Effector CD4-positive, alpha-beta T cell (primary cell): ENCODE measurements at regions not wholly inside any gene's neighbourhood (a gene's known extent, or its start where the extent isn't known, plus 50 kb on each side); places are given as distances from the start of the nearest gene placed in this dataset.
"Not testable (repeated sequence)": the region's sequence is repeated elsewhere in the genome, so short reads cannot be mapped to it uniquely, and the experiment has no call there.

Experiments
- DNase-seq: peaks from one replicate; pipeline ENCODE4 v3.0.0-alpha.2; 2020

DNA sequence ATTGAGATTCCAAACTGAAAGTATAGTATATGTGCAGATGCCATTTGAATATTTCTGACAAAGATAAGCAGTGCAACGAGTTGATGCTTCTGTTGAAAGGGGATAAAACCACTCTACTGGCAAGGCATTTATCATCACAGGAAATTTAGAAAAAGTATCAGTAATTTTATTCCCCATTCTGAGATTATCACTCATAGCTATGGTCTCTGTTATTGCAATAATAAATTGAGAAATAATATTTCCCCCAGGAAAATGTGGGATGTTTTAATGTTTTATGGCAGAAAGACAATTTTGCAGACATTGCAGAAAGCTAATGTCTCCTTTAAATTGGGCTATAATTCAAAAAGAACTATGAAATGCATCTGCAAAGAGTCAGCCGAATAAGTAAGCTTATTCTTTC, 1612.7 kb upstream of the ACO1 start:
- DNase-seq: no peak

- DNase-seq: no peak
Observed at GRCh38 chr9:30773427-30773826, 1611.0 kb upstream of the ACO1 start.

DNA sequence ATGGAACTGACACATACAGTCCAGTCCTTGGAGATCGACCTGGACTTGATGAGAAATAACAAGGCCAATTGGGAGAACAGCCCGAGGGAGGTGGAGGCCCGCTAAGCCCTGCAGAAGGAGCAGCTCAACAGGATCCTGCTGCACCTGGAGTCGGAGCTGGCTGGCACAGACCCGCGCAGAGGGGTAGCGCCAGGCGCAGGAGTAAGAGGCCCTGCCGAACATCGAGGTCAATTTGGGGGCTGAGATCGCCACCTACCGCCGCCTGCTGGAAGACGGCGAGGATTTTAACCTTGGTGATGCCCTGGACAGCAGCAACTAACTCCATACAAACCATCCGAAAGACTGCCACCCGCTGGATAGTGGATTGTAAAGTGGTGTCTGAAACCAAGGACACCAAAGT, 1610.1 kb upstream of the ACO1 start:
- no peak for DNase-seq

DNA sequence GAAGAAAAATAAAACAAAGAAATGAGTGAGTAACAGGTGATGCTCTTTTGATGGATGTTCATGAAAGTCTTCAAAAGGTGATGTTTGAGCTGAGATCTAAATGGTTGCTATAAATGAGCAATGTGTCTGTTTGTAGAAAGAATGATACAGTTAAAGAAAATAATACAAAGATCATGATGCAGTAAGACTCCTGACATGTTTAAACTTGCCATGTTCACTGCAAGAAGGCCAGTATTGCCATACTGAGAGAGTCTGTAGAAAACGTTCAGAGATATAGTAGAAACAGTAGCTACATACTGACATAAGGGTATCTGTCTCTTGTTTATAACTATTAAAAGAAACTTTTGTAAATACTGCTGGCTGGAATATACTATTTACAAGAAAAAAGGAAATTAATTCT, 1609.2 kb upstream of the ACO1 start:
- DNase-seq: no peak

- DNase-seq: no peak
Observed at GRCh38 chr9:30796764-30797163, 1587.7 kb upstream of the ACO1 start.

- no peak for DNase-seq
Observed at GRCh38 chr9:30799527-30800101, 1584.8 kb upstream of the ACO1 start.

DNA sequence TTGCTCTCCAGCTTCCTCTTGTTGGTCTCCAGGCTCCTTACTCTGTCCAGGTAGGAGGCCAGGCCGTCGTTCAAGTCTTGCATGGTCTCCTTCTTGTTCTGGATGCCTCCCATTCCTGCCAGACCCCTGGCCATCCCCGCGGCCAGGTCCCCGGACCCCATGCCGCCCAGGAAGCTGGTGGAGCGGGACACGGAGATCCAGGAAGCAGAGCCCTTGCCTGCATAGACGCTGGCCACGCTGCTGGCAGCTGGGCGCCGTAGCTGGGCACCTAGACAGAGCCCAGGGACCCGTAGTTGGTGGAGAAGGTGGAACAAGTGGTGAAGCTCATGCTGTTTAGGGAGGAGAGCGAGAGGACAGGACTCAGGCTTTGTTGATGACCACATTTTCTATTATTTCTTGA, 1584.0 kb upstream of the ACO1 start:
- no peak for DNase-seq

DNA sequence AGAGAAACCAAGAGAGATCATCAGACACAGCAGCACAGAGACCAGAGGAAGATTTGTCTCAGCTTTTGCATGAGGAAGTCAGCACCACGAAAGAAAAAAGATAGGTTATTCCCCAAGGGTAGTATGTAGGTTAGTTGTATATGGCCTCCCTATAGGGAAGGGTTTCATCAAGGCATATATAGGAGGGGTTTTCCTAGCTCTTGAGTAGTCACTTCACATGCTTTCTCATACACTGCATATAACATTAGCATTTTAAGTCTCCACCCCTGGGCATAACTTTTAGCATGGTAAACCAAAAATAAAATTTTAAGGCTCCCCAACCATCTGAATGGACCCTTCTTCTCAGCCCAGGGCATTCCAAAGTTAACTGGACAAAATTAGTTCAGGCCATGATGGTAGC, 1571.6 kb upstream of the ACO1 start:
- no peak for DNase-seq

GRCh38 chr9:30815585-30815984, 1568.9 kb upstream of the ACO1 start:
- no peak for DNase-seq

DNA sequence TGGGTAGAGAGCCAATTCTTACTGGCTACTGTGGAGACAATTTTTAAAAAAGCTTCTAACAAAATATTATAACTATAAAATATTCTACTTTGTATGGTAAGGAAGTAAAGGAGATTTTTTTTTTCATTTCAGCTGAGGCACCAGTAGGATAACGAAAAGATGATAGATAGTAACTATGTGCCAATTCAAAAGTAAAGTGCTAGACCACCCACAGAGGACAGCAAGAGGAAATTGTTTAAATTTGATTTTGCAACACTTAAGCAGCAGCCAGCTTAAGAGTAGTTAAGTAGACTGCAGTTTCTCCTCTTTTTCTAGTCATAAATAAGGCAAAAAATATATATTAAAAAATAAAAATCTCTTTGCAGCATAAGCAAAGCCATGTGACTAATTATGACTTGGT, 1539.3 kb upstream of the ACO1 start:
- no peak for DNase-seq

DNA sequence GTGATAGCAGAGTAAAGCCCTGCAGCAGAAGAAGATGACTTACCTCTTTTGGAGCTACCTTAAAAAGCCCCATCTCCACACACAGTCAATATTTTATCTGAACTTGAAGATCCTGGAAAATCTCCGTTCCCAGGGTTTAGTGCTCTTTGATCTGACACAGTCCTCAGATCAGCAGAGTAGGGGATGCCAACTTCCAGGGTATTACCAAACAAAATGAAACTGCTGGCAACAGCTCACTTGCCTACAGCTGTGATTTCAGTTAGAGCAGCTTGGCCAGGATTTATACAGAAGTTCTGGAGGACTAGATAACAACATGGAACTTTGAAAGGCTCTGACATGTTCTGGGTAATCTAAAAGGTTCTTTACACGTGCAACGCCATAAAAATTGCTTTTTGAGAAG, 1537.8 kb upstream of the ACO1 start:
- DNase-seq: no peak

DNA sequence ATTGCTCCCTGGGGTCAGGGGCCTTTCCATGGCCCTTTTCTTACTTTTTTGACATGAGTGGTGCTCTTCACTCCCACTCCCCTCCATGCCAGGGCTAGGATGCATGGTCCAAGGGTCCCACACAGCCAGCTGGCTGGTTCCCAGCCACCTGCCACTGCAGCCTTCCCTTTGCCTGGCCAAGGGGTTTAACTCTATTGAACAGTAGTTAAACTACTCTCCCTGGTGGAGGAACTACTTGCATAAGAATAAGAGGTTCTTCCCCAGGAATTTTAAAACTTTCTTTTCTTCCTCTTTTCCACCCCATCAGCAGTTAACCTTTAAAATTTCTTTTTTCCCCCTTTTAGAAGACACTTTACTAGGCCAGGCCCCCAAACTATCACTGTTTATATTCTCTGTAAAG, 1532.8 kb upstream of the ACO1 start:
- DNase-seq: no peak

GRCh38 chr9:30900706-30901105, 1483.7 kb upstream of the ACO1 start:
- DNase-seq: no peak

GRCh38 chr9:30913331-30913730, 1471.1 kb upstream of the ACO1 start:
- no peak for DNase-seq

DNA sequence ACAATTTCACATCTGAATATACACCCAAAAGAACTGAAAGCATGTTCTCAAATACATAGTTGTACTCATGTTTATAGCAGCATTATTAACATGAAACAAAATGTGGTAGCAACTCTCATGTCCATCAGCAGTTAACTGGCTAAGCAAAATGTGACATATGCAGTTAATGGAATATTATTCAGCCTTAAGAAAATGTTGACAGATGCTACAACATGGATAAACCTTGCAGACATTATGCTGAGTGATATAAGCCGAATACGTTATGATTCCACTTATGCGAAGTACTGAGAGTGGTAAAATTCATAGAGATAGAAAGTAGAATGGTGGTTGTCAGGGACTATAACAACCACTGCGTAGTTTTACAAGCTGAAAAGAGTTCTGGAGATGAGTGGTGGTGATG, 1469.0 kb upstream of the ACO1 start:
- no peak for DNase-seq

GRCh38 chr9:30925126-30925525, 1459.3 kb upstream of the ACO1 start:
- DNase-seq: no peak

DNA sequence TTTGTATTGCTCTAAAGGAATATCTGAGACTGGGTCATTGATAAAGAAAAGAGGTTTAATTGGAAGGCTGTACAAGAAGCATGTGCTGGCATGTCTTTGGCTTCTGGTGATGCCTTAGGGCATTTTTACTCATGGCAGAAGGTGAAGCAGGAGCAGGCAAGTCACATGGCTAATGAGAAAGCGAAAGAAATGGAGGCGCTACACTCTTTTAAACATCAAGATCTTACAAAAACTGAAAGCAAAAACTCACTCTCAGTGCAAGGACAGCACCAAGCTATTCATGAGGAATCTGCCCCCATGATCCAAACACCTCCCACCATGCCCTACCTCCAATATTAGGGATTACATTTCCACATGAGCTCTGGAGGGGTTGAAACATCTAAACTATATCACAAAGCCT, 1458.8 kb upstream of the ACO1 start:
- no peak for DNase-seq

GRCh38 chr9:30928045-30928444, 1456.4 kb upstream of the ACO1 start:
- no peak for DNase-seq

DNA sequence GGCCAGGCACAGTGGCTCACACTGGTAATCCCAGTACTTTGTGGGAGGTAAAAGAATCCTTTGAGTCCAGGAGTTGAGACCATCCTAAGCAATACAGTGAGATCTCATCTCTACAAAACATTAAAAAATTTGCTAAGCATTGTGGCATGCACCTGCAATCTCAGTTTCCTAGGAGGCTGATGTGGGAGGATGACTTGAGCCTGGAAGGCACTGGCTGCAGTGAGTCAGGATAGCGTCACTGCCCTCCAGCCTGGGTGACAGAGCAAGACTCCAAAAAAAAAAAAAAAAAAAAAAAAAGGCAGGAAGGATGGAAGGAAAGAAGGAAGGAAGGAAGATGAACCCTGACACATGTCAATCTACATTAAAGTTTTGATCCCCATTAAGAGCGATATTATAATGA, 1452.2 kb upstream of the ACO1 start:
- DNase-seq: no peak

DNA sequence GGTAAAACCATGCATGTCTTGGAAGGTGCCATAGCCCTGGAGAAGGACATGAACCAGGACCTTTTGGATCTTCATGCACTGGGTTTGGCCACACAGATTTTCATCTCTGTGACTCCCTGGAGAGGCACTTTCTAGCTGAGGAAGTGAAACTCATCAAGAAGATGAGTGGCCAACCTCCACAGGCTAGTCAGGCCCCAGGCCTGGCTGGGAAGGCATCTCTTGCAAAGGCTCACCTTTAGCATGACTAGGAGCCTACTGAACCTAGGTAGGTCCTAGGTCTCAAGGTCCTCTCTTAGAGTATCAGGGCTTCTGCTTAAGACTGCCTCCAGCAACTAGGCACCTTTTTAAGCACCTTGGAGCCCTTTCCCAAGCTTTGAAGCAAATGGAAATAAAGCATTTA, 1448.7 kb upstream of the ACO1 start:
- no peak for DNase-seq

- DNase-seq: no peak
Observed at GRCh38 chr9:30937106-30937505, 1447.3 kb upstream of the ACO1 start.

DNA sequence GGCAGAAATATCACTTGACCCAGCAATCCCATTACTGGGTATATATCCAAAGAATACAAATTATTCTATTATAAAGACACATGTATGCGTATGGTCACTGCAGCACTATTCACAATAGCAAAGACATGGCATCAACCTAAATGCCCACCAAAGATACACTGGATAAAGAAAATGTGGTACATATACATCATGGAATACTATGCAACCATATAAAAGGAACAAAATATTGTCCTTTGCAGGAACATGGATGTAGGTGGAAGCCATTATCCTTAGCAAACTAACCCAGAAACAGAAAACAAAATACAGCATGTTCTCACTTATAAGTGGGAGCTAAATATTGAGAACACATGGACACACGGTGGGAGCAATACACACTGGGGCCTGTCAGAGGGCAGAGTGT, 1441.6 kb upstream of the ACO1 start:
- not testable (repeated sequence) for DNase-seq

DNA sequence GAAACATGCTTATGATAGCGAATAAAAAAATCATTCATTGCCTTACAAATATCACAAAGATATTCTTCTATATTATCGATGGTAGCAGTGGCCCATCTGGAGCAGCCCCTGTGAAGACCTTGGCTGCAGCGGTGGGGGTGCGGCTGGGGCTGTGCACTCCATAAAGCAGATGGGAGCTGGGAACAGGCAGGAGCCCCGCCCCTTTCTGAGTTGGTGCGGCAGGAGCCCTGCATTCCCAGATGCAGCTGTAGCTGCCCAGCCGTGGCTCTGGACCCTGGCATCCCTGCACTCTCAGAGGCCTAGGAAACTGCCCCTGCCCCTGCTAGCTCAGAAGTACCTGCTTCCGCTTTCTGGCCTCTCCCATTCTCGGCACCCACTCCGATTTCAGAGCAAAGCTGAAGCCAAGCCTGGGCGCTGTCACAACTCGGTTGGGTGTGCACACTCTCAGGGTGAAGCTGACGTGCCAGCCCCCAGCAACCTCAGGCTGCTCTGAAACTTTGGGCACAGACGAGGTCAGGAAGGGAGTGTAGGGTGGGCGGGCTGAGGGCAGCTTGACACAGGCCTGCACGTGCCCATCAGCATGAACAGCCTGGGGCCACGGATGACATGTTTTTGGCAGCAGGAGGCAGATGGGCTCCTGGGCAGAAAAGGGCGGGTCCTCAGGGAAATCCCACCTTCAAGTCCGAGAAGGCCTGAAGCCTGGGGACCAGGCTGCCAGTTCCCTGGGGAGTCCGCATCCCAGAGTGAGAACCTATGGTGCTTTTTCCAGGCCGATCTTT, 1440.8 kb upstream of the ACO1 start:
- DNase-seq: no peak

DNA sequence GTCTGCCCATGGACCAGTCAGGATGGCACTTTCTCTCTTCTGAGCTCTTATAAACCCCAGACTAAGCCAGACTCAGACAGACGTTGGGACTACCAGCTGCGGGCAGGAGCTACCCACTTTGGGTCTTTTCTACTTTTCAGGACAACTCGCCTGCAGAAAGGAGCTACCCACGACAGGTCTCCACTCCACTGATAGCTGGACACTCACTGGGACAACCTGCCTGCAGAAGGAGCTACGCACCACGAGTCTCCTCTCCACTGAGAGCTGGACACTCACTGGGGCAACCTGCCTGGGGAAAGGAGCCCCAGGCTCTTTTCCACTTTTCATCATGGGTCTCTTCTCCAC, 1440.2 kb upstream of the ACO1 start:
- no peak for DNase-seq

- no peak for DNase-seq
Observed at GRCh38 chr9:30944741-30945280, 1439.6 kb upstream of the ACO1 start.
